ENCODE measurements at regions not wholly inside any gene's neighbourhood (a gene's known extent, or its start where the extent isn't known, plus 50 kb on each side); places are given as distances from the start of the nearest gene placed in this dataset.

GRCh38 chr5:60510663-60511062 is 189.3 kb downstream of the DEPDC1B start:
- CTCF ChIA-PET, result no interaction called here
- BruUV-seq (replicated peaks), result no TSS peak
- FAIRE-seq (no peak), DNase-seq (ENCODE audit: low read depth, low spot score) (no peak)
- no peak overlapping the region for H3K9ac ChIP-seq (replicated peaks; ENCODE audit: extremely low read depth, insufficient read depth, low read length)
- no peak overlapping the region for H3K4me3 ChIP-seq (replicated peaks in 1 of 3; ENCODE audit: insufficient read depth in 1 of 3, low read depth in 1 of 3, low read length in 3 of 3)
- no peak overlapping the region for H3K27ac ChIP-seq (ENCODE audit: insufficient read depth, low read depth, low read length)
- dilution Hi-C loops (cut with MboI; ENCODE audit: extremely low pct_ligation_motif_present, low sequenced_read_pairs), result no loop called here
- H2AFZ ChIP-seq (ENCODE audit: low read depth, low read length), result no peak overlapping the region
- no peaks in the 10 kb centered on the region for H3K36me3 ChIP-seq (ENCODE audit: control insufficient read depth in 2 of 2, extremely low read depth in 1 of 2, insufficient read depth in 2 of 2, low read length in 2 of 2)
- no peaks in the 10 kb centered on the region for H3K9me1 ChIP-seq (replicated peaks; ENCODE audit: control insufficient read depth, extremely low read depth, insufficient read depth, low read length)
- POLR2A ChIA-PET, result no interaction called here
- TF ChIP-seq MYC (IDR thresholded peaks at IDR 0.05; ENCODE audit: low read depth, low read length) (no peak), EZH2 (IDR thresholded peaks at IDR 0.05; ENCODE audit: borderline replicate concordance, low read depth, low read length, severe bottlenecking) (no peak), GATA2 (IDR thresholded peaks at IDR 0.05; ENCODE audit: insufficient read depth, insufficient read length, low read depth, low read length) (no peak), POLR2AphosphoS5 (IDR thresholded peaks at IDR 0.05; ENCODE audit: insufficient read depth, low read depth, low read length) (no peak), CTCF (IDR thresholded peaks at IDR 0.05; ENCODE audit: extremely low read depth in 1 of 2, insufficient read depth in 1 of 2, low read depth in 1 of 2, low read length in 2 of 2) (no peak), JUN (IDR thresholded peaks at IDR 0.05; ENCODE audit: borderline replicate concordance, insufficient read depth, insufficient read length, low read depth) (no peak), MAX (IDR thresholded peaks at IDR 0.05; ENCODE audit: insufficient read depth, insufficient read length) (no peak), POLR2A (IDR thresholded peaks at IDR 0.05; ENCODE audit: low read depth, low read length) (no peak), FOS (IDR thresholded peaks at IDR 0.05; ENCODE audit: borderline replicate concordance, insufficient read depth, low read length) (no peak)
- no peaks in the 10 kb centered on the region for H3K4me1 ChIP-seq (ENCODE audit: control insufficient read depth, extremely low read depth, insufficient read depth, low read length)
- intact Hi-C loops (cut with micrococcal nuclease), result no loop called here
- no peak overlapping the region for H3K4me2 ChIP-seq (ENCODE audit: insufficient read depth, low read length)
- H4K20me1 ChIP-seq (replicated peaks; ENCODE audit: control insufficient read depth, extremely low read depth, insufficient read depth, low read length), result no peaks in the 10 kb centered on the region
- H3K79me2 ChIP-seq (ENCODE audit: control insufficient read depth, insufficient read depth, low read length), result no peaks in the 10 kb centered on the region
- no peaks in the 10 kb centered on the region for H3K9me3 ChIP-seq (replicated peaks; ENCODE audit: control insufficient read depth, insufficient read depth, low read length)
- H3K27me3 ChIP-seq (ENCODE audit: control insufficient read depth in 2 of 2, insufficient read depth in 2 of 2, low read length in 2 of 2), result no peaks in the 10 kb centered on the region

Measured in endothelial cell of umbilical vein (primary cell).